RPMI7951 (cell line): ENCODE measurements at regions not wholly inside any gene's neighbourhood (a gene's known extent, or its start where the extent isn't known, plus 50 kb on each side); places are given as distances from the start of the nearest gene placed in this dataset.
"Not testable (repeated sequence)": the region's sequence is repeated elsewhere in the genome, so short reads cannot be mapped to it uniquely, and the experiment has no call there.

Source experiments
- DNase-seq: peaks from one replicate; pipeline ENCODE4 v3.0.0-alpha.2; 2012; ENCODE audit warnings: low read depth

- not testable (repeated sequence) for DNase-seq
Measured at GRCh38 chr3:165917938-165918656, 80.9 kb upstream of the BCHE start.

- not testable (repeated sequence) for DNase-seq
Measured at GRCh38 chr3:165915104-165915503, 77.9 kb upstream of the BCHE start.

GRCh38 chr3:165903885-165904630 lies 66.8 kb upstream of the BCHE start:
- DNase-seq: no peak

DNA sequence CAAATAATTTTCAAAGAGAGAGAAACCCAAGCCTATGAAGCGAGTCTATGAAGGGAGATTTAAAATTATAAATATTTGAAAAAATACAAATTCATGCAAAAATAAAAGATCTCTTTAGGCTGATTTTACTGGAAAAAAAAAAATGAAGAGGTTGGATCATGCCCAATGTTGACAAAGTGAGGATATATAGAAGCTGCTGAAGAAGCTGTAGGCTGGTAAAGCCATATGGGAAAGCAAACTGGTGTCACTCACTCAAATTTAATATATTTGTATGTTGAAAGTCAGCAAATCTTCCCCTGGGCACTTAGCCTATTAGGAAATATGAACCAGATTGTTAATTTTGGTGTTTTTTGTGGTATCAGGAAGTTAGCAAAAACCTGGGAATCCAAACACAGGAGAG lies 61.8 kb upstream of the BCHE start:
- DNase-seq: no peak

DNA sequence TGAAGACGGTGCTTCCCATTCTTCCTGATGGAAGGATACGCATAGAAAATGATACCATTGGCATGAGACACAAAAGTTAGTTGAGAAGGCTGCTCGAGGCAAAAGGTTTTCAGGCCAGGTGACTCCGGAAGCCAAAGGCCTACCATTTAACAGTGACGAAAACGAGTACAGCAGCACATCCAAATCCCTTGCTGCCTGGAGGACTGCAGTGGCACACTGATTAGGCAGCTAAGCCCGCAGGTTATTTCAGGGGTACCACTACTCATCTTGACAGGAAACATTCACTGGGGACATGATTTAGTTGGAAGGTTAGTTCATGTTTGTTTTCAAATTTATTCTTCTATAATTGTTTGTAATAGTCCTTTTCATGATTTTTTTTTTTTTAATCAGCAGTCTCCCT lies 59.9 kb upstream of the BCHE start:
- DNase-seq: no peak

- no peak for DNase-seq
Measured at GRCh38 chr3:165895919-165896318, 58.7 kb upstream of the BCHE start.

DNA sequence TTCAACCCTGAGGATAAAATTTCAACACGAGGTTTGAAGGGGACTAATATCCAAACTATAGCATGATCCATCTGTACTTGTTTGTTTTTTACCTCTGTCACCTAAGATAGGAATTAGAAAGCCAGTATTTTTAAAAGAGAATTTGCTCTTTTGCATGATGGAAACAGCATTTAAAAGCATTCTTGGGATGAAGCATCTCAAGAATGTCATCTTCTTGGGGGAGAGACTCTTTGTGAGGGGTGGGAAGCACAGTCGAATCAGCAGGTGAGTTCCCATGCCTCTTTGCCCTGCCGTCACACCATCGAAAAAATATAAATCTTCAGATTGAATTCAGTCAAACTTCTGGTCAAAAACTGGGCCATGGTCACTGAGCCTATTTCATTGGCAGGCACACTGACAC lies 55.3 kb upstream of the BCHE start:
- no peak for DNase-seq
